Superior temporal gyrus (tissue), 1 donor: ENCODE measurements at regions not wholly inside any gene's neighbourhood (a gene's known extent, or its start where the extent isn't known, plus 50 kb on each side); places are given as distances from the start of the nearest gene placed in this dataset.

ENCODE experiments used
- DNase-seq: peaks from one replicate; pipeline ENCODE4 v3.0.0-alpha.2; 2016; ENCODE audit errors: extremely low spot score

DNA sequence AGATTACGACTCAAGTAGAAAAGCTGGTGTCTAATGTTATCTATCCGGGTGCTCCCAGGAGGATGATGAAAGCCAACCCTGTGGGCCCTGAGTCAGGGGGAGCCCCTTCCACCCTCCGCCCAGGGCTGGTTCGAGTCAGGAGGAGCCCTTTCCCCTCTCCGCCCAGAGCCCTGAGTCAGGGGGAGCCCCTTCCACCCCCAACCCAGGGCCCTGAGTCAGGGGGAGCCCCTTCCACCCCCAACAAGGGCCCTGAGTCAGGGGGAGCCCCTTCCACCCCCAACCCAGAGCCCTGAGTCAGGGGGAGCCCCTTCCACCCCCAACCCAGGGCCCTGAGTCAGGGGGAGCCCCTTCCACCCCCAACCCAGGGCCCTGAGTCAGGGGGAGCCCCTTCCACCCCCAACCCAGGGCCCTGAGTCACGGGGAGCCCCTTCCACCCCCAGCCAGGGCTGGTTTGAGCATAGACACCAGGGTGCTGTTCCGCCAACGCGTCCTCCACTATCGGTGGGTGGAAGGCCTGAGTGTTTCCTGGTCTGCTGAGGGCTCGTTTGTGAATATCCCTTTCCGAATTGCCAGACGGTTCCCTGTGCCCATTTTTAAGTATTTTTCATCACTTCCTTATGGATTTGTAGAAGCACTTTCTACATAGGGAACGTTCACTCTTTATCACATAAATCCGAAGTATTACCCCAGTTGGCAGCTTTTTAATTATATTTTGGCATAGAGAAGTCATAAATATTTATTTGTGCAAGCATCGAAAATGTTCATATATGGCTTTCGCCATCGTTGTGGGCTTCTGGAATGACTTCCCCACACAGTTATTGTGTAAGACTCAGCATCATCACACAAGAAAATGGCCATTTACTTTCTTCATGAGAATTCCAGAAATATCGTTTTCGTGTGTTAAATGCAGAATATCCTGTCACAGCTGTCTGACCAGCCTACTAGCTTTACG lies 380.6 kb downstream of the BRD1 start:
- no peak for DNase-seq

DNA sequence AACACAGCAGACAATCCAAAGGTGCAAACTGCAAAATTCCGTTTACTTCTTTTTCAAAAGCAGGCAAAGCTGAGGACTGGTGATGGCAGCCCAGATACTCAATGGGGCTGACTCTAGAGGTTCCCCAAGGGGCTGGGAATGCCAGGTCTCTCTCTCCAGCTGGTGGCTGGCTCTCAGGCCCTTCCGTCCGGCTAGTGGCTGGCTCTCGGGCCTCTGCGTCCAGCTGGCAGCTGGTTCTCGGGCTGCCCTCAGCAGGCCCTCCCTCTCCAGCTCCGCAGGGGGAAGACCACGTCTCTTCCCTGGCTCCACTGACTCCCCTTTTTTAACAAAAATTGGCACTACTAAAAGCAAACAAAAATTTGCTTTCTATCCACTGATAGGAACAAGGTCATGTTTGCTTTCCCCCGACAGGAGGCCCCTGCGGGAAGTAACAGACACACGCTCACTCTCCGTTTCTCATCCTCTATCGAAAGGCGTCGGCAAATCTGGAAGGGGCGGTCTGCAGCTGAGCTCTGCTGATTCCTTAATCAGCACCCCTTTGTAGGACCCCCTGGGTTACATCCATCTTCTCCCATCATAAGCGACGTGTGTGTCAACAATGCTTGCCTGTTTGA lies 381.4 kb downstream of the BRD1 start:
- no peak for DNase-seq

DNA sequence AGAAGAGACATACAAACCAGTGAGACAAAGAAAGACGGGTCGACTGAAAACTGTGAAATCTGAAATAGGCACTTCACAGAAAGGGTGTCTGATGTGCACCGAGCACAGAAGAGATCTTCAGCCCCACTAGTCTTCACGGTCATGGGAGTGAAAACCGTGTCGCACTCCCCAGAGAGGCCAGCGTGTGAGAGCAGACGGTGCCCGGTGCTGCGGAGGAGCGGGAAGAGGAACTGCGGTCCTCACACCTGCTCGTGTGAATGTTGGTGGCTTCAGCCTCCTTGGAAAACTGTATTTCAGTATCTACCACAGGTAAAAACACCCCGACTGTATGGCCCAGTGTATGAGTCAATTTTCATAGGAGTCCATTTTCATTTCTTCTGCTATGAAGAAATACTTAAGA lies 382.9 kb downstream of the BRD1 start:
- no peak for DNase-seq

DNA sequence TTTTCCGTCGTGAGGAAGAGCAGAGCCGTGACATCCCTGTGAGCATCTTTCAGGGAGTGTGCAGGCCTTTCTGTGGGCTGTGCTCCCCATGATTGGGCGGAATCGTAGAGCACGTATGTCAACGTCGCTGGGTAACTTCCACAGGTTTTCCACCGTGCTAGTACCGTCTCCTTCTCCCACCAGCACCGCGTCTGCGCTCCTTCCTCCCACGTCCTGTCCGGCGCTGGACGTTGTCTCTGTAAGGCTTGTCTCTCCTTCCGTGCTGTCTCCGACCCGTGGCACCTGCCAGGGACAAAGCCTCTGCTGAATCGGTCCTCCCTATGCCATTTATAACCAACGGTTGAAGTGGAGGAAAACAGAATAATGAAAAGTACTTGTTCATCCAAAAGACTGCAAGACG lies 386.7 kb downstream of the BRD1 start:
- no peak for DNase-seq

DNA sequence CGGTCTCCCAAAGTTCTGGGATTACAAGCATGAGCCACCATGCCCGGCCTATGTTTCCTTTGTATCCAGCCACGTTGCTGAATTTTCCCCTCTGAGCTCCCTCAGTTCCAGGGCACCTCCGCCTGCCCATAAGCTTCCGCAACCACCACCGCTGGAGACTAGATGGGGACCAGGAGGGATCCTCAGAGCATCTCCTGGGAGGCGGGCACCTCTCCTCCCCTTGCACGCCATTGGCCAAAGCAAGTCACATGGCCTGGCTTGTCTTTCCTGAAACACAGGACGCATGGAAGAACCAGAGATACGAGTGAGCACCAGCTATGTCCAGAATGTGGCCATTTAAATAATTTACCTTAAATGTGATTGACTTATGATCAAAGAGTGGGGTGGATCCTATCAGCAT lies 388.3 kb downstream of the BRD1 start:
- DNase-seq = no peak

DNA sequence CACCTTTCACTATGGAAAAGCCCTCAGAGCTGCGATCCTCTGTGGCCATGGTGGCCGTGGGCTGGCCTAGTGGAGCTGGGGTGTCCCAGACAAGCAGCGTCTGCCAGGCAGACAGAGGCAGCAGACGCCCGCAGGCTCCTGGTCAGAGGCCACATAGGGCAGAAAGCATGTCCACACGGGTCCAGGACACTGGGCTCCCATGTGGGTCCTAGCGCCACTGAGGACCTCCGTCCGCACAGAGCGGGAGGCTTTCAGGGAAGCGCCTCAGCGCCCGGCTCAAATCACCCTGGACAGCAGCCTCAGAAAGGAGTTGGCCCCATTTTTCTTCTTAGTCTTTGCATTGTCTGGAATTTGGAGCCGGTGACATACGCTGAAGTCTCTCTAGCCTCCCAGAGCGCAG lies 389.7 kb downstream of the BRD1 start:
- DNase-seq = no peak

DNA sequence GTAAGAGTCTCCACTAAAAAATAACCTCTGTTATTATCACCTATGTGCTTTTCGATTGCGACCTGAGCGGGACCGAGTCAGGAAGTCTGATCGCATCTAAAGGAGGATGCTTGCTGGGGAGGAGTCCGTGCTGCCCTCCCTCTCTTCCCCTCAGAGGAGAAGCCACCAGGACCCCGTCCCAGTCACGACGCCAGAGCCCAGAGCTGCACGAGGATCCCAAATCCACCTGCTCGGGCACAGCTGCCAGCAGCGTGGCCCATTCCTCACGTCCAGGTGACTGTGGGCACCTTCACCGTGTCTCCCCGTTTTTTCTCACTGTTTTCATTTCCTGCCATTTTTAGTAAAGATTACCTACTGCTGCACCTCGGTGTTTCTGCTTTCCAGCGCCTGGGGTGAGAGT lies 390.3 kb downstream of the BRD1 start:
- DNase-seq = no peak

DNA sequence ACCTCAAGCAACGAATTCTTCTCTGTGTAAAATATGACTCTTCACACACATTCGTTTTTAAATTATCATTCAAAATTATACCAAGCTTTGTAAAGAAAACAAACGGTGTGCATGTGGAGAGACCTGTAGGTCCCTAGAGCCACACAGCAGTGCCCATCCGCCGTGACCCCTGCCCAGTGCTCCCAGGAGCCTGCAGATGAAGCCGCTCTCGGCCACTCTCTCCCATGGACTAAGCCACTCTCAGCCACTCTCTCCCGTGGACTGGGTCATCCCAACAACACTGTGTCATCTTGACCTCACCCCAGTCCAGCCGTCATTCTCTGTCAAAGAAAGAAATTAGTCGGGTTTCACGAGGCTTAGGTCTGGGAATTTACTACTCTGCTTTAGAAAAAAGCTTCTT lies 391.6 kb downstream of the BRD1 start:
- DNase-seq = no peak

DNA sequence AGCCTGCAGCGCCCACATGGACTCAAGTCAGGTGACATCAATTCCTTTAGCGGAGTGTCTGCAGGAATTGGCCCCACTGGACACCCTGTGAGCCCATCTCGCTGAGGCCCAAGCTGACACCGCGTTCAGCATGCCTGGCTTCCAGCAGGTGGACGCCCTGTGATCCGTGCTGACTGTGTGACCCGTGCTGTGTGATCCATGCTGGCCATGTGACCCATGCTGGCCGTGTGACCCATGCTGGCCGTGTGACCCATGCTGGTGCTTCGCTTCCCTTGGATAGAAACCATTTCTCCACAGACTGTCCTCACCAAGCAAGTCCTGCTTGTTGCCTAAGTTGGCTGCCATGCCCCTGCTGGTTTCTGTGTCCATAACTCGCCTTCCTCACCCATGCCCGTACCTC lies 392.1 kb downstream of the BRD1 start:
- DNase-seq = no peak

DNA sequence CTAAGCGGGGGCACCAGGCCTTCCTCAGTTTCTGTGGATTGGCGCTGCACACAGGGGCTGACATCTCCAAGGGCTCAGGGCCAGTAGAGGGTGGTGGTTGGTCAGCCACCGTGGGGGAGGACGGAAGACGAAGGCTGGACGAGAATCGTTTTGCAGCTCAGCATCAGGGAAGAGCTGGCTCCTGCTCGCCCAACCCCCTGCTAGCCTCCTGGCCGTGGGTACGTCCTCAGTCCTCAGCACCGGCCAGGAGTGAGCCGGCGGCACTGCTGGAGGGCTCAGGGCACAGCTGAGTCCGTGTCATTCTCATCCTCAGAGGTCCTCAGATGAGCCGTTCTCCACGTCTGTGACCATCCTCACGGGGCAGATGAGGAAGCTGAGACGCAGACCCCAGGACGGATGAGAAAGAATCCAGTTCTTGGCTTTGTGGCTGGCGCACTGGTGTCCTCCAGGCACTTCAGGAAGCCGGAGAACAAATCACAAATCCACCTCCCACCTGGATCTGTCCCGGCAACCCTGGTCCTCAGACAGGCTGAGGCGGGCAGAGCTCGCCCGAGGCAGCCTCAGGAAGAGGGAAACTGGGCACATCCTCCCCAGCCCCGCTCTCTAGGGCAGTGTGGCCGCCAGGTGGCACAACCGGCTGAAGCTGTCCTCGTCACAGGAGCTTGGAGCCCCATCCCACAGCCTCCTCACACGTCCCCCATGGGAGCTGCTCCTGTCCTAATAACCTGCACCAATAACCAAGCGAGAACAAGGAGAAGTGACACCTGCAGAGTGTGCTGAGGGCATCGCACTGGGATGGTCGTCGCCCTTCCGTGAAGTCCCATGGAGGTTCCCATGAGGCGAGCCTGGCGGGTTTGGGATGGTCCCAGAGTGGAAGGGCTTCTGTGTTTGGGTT lies 393.7 kb downstream of the BRD1 start:
- DNase-seq = no peak

DNA sequence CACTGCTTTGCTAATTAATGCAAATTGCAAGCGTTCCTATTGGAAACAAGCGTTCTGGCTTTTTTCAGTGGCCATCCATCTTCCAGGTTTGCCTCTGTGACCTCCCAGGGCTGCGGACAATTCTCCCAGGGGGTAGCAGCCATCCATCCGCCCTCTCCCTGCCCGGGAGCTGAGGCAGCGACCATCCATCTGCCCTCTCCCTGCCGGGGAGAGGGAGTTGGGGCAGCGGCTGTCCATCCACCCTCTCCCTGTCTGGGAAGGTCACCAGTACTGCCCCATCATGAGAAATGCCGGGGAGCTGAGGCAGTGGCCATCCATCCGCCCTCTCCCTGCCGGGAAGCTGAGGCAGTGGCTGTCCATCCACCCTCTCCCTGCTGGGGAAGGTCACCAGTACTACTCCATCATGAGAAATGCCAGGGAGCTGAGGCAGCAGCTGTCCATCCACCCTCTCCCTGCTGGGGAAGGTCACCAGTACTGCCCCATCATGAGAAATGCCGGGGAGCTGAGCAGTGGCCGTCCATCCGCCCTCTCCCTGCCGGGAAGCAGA lies 394.7 kb downstream of the BRD1 start:
- DNase-seq = no peak

DNA sequence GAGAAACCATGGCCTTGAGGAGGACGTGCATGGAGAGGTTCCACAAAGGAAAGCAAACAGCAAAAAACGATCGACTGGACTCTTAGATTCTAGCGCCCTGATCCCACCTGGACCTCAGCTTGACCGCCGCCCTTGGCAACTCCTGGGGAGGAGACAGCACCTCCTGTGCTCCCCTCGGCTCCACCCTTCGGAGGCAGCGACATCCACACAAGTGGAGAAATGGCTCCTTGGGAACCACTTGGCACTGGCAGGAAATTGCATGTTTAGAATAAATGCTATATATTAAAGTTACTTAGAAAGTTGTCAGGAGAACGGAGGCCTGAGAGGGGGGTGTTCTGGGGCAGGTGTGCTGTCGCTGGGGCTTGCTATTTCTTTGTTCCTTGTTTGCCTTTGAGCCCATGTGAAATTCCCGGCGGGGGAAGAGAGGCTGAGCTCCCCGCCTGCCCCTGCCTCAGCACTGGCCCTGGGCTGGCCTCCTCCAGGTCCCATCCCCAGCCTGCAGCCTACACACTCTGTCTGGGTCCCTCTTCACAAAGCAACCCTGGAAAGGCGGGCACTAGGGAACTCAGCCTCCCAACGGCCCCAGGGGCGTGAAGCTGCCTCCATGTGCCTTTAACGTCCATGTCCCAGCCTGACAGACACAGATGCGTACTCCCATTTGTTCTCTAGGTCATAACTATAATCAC lies 395.3 kb downstream of the BRD1 start:
- no peak for DNase-seq

DNA sequence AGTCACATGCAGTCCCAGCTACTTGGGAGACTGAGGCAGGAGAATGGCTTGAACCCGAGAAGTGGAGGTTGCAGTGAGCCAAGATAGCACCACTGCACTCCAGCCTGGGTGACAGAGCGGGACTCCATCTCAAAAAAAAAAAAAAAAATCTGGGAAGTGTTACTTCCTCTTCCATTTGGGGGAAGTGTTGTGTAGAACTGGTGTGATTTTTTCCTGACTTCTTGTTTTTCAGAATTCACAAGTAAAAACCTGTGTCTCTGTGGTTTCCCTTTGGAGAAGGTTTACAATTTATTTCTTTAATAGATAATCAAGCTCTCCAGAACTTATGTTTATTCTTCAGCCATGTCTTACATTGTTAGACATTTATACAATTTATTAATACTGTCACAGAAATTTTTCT lies 396.1 kb downstream of the BRD1 start:
- DNase-seq = no peak

DNA sequence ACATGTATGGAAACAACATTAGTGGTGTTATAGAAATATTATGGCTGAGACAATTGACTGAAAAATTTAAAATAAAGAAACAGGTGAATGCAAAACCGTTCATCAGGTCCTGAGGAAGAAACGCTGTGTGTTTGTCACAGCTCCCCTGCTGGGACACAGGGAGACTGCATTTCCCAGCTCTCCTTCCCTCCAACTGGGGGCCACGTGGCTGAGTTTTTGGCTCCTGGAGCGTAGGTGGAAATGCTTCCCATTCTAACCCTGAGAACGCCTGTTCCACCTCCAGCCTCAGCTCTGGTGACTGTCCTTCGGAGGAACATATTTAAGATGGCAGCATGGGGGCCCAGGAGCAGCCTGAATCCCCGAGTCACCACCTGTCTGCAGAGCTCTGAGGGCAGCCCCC lies 398.6 kb downstream of the BRD1 start:
- DNase-seq = no peak

DNA sequence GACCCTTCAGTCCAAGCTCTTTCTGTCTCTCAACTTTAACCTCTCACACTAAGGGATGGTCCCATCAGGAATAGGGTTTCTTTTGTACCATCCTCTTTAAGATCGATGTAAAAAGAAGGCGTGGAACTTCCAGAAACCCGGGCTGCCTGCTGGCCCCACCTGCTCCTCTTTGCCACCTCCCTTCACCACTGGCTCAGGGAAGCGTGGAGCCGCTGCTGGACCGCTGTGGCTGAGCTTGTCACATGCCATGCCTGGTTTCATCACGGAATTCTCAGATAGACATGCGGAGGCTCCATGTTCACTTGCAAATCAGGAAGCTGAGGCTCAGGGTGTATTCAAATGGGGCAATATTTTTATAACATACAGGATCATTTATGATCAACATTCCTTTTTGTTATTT lies 399.7 kb downstream of the BRD1 start:
- DNase-seq = no peak

DNA sequence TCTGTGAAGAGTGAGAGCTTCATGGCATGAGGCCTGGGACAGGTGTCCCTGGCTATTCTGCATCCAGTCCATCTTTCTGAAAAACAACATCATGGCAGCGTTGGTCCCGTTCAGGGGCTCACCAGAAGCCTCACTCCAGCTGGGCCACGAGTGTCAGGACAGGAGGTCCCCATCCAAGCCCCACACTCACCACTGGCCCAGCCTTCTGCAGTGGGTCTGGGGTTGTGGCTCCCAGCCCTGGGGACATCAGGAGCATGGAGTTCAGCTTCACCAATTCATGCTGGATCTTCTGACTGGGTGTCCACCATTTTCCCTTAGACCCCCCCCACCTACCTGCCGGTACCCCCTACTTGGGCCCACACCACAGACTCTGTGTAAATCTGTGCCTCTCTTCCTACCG lies 400.3 kb downstream of the BRD1 start:
- DNase-seq = no peak

DNA sequence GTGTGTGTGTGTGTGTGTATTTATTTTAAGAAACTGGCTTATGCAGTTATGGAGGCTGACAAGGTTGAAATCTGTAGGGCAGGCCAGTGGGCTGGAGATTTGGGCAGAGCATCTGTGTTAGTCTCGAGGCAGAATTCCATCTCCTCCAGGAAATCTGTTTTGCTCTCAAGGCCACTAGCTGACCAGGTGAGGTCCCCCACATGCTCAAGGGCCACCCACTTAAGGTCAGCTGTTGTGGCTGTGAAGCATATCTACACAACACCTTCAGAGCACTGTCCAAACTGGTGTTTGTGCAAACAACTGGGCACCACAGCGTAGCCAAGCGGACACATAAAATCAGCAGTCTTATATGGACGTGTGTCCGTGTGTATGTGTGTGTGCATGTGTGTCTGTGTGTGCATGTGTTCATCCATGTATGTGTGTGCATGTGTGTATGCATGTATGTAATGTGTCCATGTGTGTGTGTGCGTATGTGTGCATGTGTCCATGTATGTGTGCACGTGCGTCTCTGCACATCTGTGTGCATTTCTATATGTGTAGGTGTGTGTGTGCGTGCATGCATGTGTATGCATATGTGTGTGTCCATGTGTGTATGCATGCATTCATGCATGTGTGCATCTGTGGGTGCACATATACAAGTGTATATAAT lies 400.9 kb downstream of the BRD1 start:
- DNase-seq = no peak

DNA sequence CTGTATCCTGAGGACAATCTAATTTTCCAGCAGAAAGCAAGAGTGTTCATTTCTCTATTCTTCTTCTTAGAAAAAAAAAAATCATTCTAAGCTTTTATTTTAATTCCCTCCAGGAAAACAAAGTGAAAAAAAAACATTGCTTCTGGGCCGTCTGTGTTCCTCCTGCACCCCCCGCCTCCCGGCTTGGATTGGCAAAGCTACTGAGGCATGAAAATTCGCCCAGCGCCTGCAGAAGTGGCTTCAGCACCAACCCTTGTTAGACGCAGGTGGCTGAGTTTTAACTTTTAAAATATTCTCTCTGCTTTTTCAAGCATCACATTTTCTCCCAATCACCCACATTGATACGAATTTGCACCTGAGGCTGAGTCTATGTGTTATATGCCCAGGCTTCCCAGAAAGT lies 401.6 kb downstream of the BRD1 start:
- no peak for DNase-seq

DNA sequence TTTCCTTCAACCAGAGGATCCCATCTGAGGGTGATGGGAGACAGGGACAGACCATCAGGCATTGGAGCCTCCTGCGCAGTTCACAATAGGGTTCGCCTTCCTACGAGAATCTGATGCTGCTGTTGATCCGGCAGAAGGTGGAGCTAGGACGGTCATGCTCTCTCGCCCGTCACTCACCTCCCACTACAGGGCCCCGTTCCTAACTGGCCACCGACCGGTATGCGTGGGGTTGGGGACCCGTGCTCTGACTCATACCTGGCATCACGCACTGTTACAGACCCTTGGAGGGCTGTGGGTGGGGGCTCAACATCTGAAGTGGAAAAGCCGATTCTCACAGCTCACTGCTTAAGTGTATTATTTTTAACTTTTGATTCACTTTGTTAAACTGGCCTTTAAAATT lies 402.3 kb downstream of the BRD1 start:
- DNase-seq = no peak

DNA sequence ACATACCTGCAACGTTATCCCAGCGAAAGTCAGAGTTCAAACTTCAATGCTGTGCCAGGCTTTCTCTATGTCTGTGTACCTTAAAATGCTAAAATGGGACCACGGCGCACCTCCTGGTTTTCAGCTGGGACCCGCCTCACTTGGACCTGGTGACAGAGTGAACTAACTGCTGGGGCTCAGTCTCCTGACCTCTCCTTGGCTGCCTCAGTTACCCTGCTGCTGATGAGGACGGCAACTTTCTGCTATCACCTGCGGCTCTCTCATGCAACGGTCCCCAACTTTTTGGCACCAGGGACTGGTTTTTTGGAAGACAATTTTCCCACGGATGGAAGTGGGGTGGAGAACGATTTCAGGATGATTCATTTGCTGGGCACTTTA lies 402.8 kb downstream of the BRD1 start:
- no peak for DNase-seq

DNA sequence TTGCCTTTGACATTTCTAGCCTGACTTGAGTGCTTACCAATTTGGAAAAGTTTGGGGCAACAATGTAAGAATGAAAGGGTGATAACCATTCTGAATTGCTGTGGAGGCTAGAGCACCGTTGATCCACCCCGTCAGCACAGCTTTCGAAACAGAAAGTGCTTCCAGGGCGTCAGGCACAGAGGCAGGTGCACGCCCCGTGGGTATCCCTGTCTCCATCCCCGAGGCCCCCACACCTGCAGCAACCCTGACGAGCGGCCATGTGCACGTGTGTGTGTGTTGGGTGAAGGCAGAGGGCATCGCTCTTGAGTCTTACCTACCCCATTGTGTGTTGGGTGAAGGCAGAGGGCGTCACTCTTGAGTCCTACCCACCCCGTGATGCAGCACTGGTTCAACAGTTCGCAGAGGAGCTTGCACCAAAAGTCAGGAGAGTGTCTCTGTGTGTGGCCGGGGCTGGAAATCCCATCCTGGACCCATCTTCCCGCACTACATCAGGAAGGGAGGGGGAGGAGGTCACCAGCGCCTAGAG lies 404.5 kb downstream of the BRD1 start:
- no peak for DNase-seq
